Ascending aorta (tissue), 2 donors: ENCODE measurements at regions not wholly inside any gene's neighbourhood (a gene's known extent, or its start where the extent isn't known, plus 50 kb on each side); places are given as distances from the start of the nearest gene placed in this dataset.

Experiments used
- DNase-seq, 2 donors: peaks; one replicate each; pipeline ENCODE4 v3.0.0-alpha.2; 2019; ENCODE audit warnings: low spot score in 2 of 2
- H3K27ac ChIP-seq, 2 donors: fragments of 200-600 bp; sonication (generic); one replicate each; pipeline ENCODE4 v1.5.1; 2016 to 2017; ENCODE audit warnings: mild to moderate bottlenecking in 1 of 2
- H3K27me3 ChIP-seq: fragments of 200-600 bp; sonication (generic); one replicate; pipeline ENCODE4 v1.5.1; 2017
- H3K36me3 ChIP-seq, 2 donors: fragments of 200-600 bp; sonication (generic); one replicate each; pipeline ENCODE4 v1.5.1; 2016
- H3K4me1 ChIP-seq, 2 donors: fragments of 200-600 bp; sonication (generic); one replicate each; pipeline ENCODE4 v1.5.1; 2016 to 2017; ENCODE audit warnings: mild to moderate bottlenecking in 1 of 2
- H3K4me3 ChIP-seq, 2 donors: fragments of 200-600 bp; sonication (generic); one replicate each; pipeline ENCODE4 v1.5.1; 2016 to 2017; ENCODE audit warnings: mild to moderate bottlenecking in 1 of 2
- H3K9me3 ChIP-seq, 2 donors: fragments of 200-600 bp; sonication (generic); one replicate each; pipeline ENCODE4 v1.5.1; 2016
- CTCF ChIP-seq, 3 experiments: fragments of 200-600 bp in 2 of 3; fragments of 450-650 bp in 1 of 3; sonication (generic) in 2 of 3; IDR thresholded peaks; one replicate each; pipeline ENCODE4 v1.5.1; 2016 to 2019; ENCODE audit warnings: antibody characterized with exemption in 3 of 3, mild to moderate bottlenecking in 1 of 3, moderate library complexity in 1 of 3
- intact Hi-C: fragments of 100-400 bp; cut with DNase I; formaldehyde crosslinking; loops from one replicate; pipeline ENCODE4 v1.15.1; 2023

DNA sequence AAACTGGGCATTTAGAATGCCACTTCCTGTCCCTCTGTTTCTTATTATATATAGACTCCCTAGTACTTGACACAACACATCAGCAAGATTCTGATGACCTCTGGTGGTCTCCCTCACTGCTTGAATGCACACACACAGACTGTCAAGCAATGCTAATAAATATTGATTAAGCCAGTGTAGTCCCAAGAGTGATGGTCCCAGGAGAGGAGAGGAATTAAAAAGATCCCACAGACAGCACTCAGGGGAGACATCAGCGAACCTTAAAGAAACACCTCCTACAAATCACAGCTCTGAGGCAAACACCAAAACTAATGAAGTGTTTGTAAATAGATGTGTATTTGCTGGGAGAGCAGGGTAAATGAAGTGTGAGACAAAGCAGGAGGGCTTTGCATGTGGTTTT, 1291.2 kb downstream of the XPNPEP1 start:
- Histone ChIP-seq H3K4me1 (no peaks in the 10 kb centered on the region), H3K27me3 (no peaks in the 10 kb centered on the region), H3K4me3 (no peak overlapping the region), H3K27ac (no peak overlapping the region), H3K9me3 (no peaks in the 10 kb centered on the region), H3K36me3 (no peaks in the 10 kb centered on the region)
- intact Hi-C loops, result no loop called here
- no peak for TF ChIP-seq CTCF (IDR thresholded peaks at IDR 0.05)
- no peak for DNase-seq

DNA sequence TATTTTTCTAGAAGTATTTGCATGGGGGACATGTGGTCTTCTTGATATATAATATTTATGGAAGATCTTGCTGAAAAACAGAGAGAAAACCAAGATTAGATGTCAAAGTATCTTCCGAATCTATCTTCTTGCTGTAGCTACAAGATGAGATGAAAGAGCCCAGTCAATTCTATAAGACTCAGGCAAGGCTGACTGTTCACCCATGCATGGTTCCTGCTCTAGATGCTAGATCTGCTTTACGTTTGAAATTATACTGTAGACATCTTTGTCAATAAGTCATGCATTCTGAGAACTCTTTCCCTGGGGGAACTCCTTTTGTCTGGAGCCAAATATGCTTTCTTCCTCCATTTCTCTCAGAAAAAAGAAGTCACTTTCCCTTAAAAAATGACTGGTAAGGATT, 1292.0 kb downstream of the XPNPEP1 start:
- no peaks in the 10 kb centered on the region for H3K9me3 ChIP-seq
- no peak for DNase-seq
- intact Hi-C loops, result no loop called here
- H3K27ac ChIP-seq, result no peak overlapping the region
- no peaks in the 10 kb centered on the region for H3K27me3 ChIP-seq
- H3K36me3 ChIP-seq, result no peaks in the 10 kb centered on the region
- H3K4me3 ChIP-seq, result no peak overlapping the region
- no peaks in the 10 kb centered on the region for H3K4me1 ChIP-seq
- no peak for TF ChIP-seq CTCF (IDR thresholded peaks at IDR 0.05)

- intact Hi-C loops, result no loop called here
- DNase-seq, result no peak
- no peak overlapping the region for H3K4me3 ChIP-seq
These were observed 1293.5 kb downstream of the XPNPEP1 start for GRCh38 chr10:108629834-108630233.

GRCh38 chr10:108624052-108624451, 1299.3 kb downstream of the XPNPEP1 start:
- no peak overlapping the region for H3K27ac ChIP-seq
- no peak for TF ChIP-seq CTCF (IDR thresholded peaks at IDR 0.05)
- no peaks in the 10 kb centered on the region for H3K9me3 ChIP-seq
- H3K4me1 ChIP-seq, result no peaks in the 10 kb centered on the region
- DNase-seq, result no peak
- no peak overlapping the region for H3K4me3 ChIP-seq
- intact Hi-C loops, result no loop called here
- no peaks in the 10 kb centered on the region for H3K36me3 ChIP-seq
- no peaks in the 10 kb centered on the region for H3K27me3 ChIP-seq

More at GRCh38 chr10:108629834-108630233, 1293.5 kb downstream of the XPNPEP1 start:
- no peaks in the 10 kb centered on the region for H3K9me3 ChIP-seq
- no peaks in the 10 kb centered on the region for H3K27me3 ChIP-seq
- no peaks in the 10 kb centered on the region for H3K36me3 ChIP-seq
- H3K27ac ChIP-seq, result no peak overlapping the region
- no peak for TF ChIP-seq CTCF (IDR thresholded peaks at IDR 0.05)
- H3K4me1 ChIP-seq, result no peaks in the 10 kb centered on the region

DNA sequence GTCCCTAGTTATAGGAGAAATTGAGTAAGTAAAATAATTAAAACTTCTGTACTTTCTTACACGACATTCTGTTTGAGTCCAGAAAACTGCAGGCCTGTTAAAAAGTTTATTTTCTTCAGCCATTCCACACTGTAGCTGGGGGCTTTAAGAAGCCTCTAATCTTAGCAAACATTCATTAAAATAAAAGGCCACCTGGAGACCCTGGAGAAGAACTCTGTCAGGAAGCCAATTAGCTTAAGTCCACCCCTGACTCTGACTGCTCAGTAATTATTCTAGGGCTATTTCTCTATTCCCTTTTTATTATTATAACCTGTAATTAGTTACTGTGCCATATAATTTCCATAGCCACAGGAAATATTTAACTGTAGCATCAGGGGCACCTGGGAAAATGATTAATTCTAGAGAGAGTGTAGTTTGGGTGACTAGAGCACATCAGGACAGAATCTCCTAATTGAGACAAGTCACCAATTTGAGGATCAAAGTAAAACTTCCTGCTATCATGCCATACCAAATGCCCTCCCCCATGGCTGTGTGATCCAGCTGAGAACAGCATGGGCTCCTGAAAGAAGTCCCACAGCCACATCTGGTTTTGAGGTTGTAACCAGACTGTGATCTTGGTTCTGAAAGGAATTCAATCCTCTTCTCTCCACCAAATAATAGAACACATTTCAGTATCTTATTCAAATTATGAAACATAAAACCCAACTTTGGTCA, 1302.3 kb downstream of the XPNPEP1 start:
- Histone ChIP-seq H3K9me3 (no peaks in the 10 kb centered on the region), H3K27me3 (no peaks in the 10 kb centered on the region), H3K4me3 (no peak overlapping the region), H3K36me3 (no peaks in the 10 kb centered on the region), H3K4me1 (no peaks in the 10 kb centered on the region), H3K27ac (no peak overlapping the region)
- TF ChIP-seq CTCF (IDR thresholded peaks at IDR 0.05), result no peak
- intact Hi-C loops, result no loop called here
- no peak for DNase-seq
